Liver (tissue), 8 donors: ENCODE measurements at regions not wholly inside any gene's neighbourhood (a gene's known extent, or its start where the extent isn't known, plus 50 kb on each side); places are given as distances from the start of the nearest gene placed in this dataset.

Source experiments
- DNase-seq: peaks from one replicate; pipeline ENCODE4 v3.0.0-alpha.2; 2017; ENCODE audit warnings: low spot score
- H3K27ac ChIP-seq, 2 donors: one replicate each; pipeline ENCODE4 v1.7.0; 2013; ENCODE audit warnings: inconsistent platforms in 2 of 2, low read length in 2 of 2, control low read depth in 1 of 2, low read depth in 1 of 2, mild to moderate bottlenecking in 1 of 2
- H3K27me3 ChIP-seq, 4 donors: one replicate each; pipeline versions ENCODE4 v1.6.1 to v1.7.0; 2013; ENCODE audit warnings: low read length in 3 of 4, inconsistent platforms in 1 of 4, mild to moderate bottlenecking in 1 of 4, moderate library complexity in 1 of 4; ENCODE audit not compliant: control insufficient read depth in 4 of 4, insufficient read depth in 4 of 4
- H3K36me3 ChIP-seq, 4 donors: one replicate each; pipeline versions ENCODE4 v1.6.1 to v1.7.0; 2013; ENCODE audit warnings: low read length in 3 of 4, mild to moderate bottlenecking in 3 of 4, low read depth in 1 of 4, moderate library complexity in 1 of 4; ENCODE audit not compliant: control insufficient read depth in 4 of 4, insufficient read depth in 3 of 4
- H3K4me1 ChIP-seq, 4 donors: one replicate each; pipeline versions ENCODE4 v1.6.1 to v1.7.0; 2013; ENCODE audit warnings: low read length in 3 of 4, mild to moderate bottlenecking in 3 of 4, moderate library complexity in 1 of 4; ENCODE audit not compliant: control insufficient read depth in 4 of 4, insufficient read depth in 4 of 4
- H3K4me3 ChIP-seq, 3 donors: one replicate each; pipeline versions ENCODE4 v1.6.1 to v1.7.0; 2013; ENCODE audit warnings: low read length in 3 of 3, control low read depth in 1 of 3, low read depth in 1 of 3, mild to moderate bottlenecking in 1 of 3
- H3K9ac ChIP-seq, 2 donors: one replicate each; pipeline ENCODE4 v1.7.0; 2013; ENCODE audit warnings: low read length in 2 of 2, mild to moderate bottlenecking in 2 of 2, moderate library complexity in 2 of 2, control low read depth in 1 of 2, low read depth in 1 of 2
- H3K9me3 ChIP-seq, 4 donors: one replicate each; pipeline versions ENCODE4 v1.6.1 to v1.7.0; 2013; ENCODE audit warnings: low read length in 3 of 4; ENCODE audit not compliant: control insufficient read depth in 4 of 4
- CTCF ChIP-seq: fragments of 150-350 bp; IDR thresholded peaks from 2 replicates; pipeline ENCODE4 v1.5.1; 2017; ENCODE audit warnings: improper control_type of control experiment, low read depth, low read length; ENCODE audit not compliant: missing input control
- EGR1 ChIP-seq, 2 donors: IDR thresholded peaks; 2 replicates each; pipeline ENCODE4 v1.6.1; 2016 to 2018; ENCODE audit warnings: antibody characterized with exemption in 2 of 2, low read depth in 2 of 2
- FOXA1 ChIP-seq: IDR thresholded peaks from 2 replicates; pipeline ENCODE4 v1.6.1; 2016; ENCODE audit warnings: antibody characterized with exemption
- FOXA2 ChIP-seq: IDR thresholded peaks from 2 replicates; pipeline ENCODE4 v1.6.1; 2016; ENCODE audit warnings: antibody characterized with exemption
- GABPA ChIP-seq, 2 donors: IDR thresholded peaks in 1 of 2; conservative IDR thresholded peaks in 1 of 2; 2 replicates each; pipeline ENCODE4 v1.6.1; 2016; ENCODE audit warnings: antibody characterized with exemption in 2 of 2, mild to moderate bottlenecking in 1 of 2, moderate library complexity in 1 of 2
- HNF4A ChIP-seq, 2 donors: conservative IDR thresholded peaks; 2 replicates each; pipeline ENCODE4 v1.6.1; 2016; ENCODE audit warnings: antibody characterized with exemption in 2 of 2, mild to moderate bottlenecking in 2 of 2
- HNF4G ChIP-seq: IDR thresholded peaks from 2 replicates; pipeline ENCODE4 v1.6.1; 2016; ENCODE audit warnings: antibody characterized with exemption
- JUND ChIP-seq, 2 donors: IDR thresholded peaks; 2 replicates each; pipeline ENCODE4 v1.6.1; 2016; ENCODE audit warnings: antibody characterized with exemption in 2 of 2
- MAX ChIP-seq: IDR thresholded peaks from 2 replicates; pipeline ENCODE4 v1.6.1; 2016; ENCODE audit warnings: antibody characterized with exemption
- NR2F2 ChIP-seq: IDR thresholded peaks from 2 replicates; pipeline ENCODE4 v1.6.1; 2016; ENCODE audit warnings: antibody characterized with exemption
- REST ChIP-seq: IDR thresholded peaks from 2 replicates; pipeline ENCODE4 v1.6.1; 2016; ENCODE audit warnings: antibody characterized with exemption, mild to moderate bottlenecking
- RXRA ChIP-seq, 2 donors: IDR thresholded peaks; 2 replicates each; pipeline ENCODE4 v1.6.1; 2017 to 2018; ENCODE audit warnings: antibody characterized with exemption in 2 of 2, mild to moderate bottlenecking in 1 of 2
- SP1 ChIP-seq: IDR thresholded peaks from 2 replicates; pipeline ENCODE4 v1.6.1; 2018; ENCODE audit warnings: antibody characterized with exemption, mild to moderate bottlenecking
- TAF1 ChIP-seq: conservative IDR thresholded peaks from 2 replicates; pipeline ENCODE4 v1.6.1; 2016; ENCODE audit warnings: antibody characterized with exemption, mild to moderate bottlenecking
- YY1 ChIP-seq: IDR thresholded peaks from 2 replicates; pipeline ENCODE4 v1.6.1; 2016; ENCODE audit warnings: antibody characterized with exemption, mild to moderate bottlenecking
- WGBS: extraction: QIAGEN DNeasy Blood & Tissue Kit; methylation state at CpG from one replicate; pipeline ENCODE4 v1.1.7; 2013; 5-methylcytosine and 5-hydroxymethylcytosine counted together
- TF ChIP-seq, protein P1 (sequence below): IDR thresholded peaks from 2 replicates; pipeline ENCODE4 v1.6.1; 2016; ENCODE audit warnings: antibody characterized with exemption
- TF ChIP-seq, protein P2 (sequence below): IDR thresholded peaks from 2 replicates; pipeline ENCODE4 v1.6.1; 2016; ENCODE audit warnings: antibody characterized with exemption
- donor health status: healthy.
- donor health status: healthy.
- donor health status: healthy.
- donor health status: healthy.
- donor health status: healthy.

GRCh38 chr4:20193141-20193936, 58.4 kb upstream of the SLIT2 start:
- Histone ChIP-seq H3K27ac (no peak overlapping the region), H3K9me3 (no peaks in the 10 kb centered on the region), H3K27me3 (no peaks in the 10 kb centered on the region), H3K4me3 (no peak overlapping the region), H3K9ac (no peak overlapping the region), H3K4me1 (no peaks in the 10 kb centered on the region), H3K36me3 (no peaks in the 10 kb centered on the region)
- 59% methylated on average over 5 of the region's 5 CpGs for WGBS
- TF ChIP-seq REST = no peak
- TF ChIP-seq EGR1 (IDR thresholded peaks at IDR 0.05; ENCODE audit: low read depth in 2 of 2) = no peak
- TF ChIP-seq JUND (IDR thresholded peaks at IDR 0.05) = no peak
- TF ChIP-seq TAF1 = no peak
- TF ChIP-seq FOXA1 = no peak
- TF ChIP-seq GABPA (IDR thresholded peaks at IDR 0.05 in 1 of 2, conservative IDR thresholded peaks at IDR 0.05 in 1 of 2) = no peak
- TF ChIP-seq RXRA (IDR thresholded peaks at IDR 0.05) = no peak
- TF ChIP-seq, protein P1, sequence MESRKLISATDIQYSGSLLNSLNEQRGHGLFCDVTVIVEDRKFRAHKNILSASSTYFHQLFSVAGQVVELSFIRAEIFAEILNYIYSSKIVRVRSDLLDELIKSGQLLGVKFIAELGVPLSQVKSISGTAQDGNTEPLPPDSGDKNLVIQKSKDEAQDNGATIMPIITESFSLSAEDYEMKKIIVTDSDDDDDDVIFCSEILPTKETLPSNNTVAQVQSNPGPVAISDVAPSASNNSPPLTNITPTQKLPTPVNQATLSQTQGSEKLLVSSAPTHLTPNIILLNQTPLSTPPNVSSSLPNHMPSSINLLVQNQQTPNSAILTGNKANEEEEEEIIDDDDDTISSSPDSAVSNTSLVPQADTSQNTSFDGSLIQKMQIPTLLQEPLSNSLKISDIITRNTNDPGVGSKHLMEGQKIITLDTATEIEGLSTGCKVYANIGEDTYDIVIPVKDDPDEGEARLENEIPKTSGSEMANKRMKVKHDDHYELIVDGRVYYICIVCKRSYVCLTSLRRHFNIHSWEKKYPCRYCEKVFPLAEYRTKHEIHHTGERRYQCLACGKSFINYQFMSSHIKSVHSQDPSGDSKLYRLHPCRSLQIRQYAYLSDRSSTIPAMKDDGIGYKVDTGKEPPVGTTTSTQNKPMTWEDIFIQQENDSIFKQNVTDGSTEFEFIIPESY = no peak
- TF ChIP-seq MAX = no peak
- TF ChIP-seq, protein P2, sequence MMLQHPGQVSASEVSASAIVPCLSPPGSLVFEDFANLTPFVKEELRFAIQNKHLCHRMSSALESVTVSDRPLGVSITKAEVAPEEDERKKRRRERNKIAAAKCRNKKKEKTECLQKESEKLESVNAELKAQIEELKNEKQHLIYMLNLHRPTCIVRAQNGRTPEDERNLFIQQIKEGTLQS = no peak
- TF ChIP-seq HNF4A (conservative IDR thresholded peaks at IDR 0.05) = no peak
- no peak for TF ChIP-seq SP1
- TF ChIP-seq YY1 = no peak
- TF ChIP-seq NR2F2 = no peak
- no peak for TF ChIP-seq FOXA2
- no peak for TF ChIP-seq HNF4G
- TF ChIP-seq CTCF = no peak
- no peak for DNase-seq
